ENCODE measurements at regions not wholly inside any gene's neighbourhood (a gene's known extent, or its start where the extent isn't known, plus 50 kb on each side); places are given as distances from the start of the nearest gene placed in this dataset.

DNA sequence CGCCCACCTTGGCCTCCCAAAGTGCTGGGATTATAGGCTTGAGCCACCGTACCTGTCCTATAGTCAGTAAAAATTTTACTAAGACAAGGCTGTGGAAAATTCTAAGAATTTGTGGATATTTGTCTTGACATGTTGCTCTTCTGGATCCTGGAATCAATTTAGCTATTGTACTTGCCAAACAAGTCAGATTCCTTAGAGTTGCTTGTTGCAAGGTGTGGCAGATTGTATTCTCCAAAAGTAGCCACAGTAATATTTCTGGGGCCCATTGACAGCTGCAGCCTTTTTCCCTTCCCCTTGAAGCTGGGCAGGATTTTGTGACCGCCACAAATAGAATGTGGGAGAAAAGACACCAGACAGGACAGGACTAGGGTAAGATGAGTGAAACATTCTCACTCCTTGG lies 98.8 kb upstream of the TMTC4 start:
- TF ChIP-seq CTCF (IDR thresholded peaks at IDR 0.05) (no peak), POLR2A (IDR thresholded peaks at IDR 0.05) (no peak)
